ENCODE measurements at regions not wholly inside any gene's neighbourhood (a gene's known extent, or its start where the extent isn't known, plus 50 kb on each side); places are given as distances from the start of the nearest gene placed in this dataset.

DNA sequence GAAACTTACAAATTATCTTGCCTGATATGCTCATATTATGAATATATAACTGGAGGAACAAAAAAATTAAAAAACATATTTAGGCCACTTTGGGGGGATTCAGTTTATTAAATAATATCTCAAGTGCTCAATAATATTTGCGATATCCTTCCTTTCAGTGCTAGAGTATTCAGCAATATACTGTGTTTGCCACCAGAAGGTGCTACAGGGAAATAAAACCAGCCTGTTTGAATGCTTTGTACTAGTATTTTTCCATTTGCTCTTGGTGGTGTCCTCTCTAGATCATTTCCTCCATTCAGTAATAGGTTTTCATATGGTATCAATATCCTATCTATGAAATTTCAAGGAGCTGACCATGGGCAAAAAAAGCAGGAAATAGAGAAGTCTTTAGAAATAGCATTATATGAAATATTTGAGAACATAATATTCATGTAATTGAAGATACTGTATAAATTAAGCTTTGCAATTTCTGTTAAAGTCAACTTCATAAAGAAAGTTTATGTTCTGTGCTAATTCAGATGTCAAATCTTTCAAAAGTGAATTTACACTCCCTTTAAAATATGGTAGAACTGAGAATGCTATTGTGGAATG is 106.2 kb upstream of the NAV3 start:
- POLR2A ChIA-PET = no interaction called here
- CTCF ChIA-PET (ENCODE audit: low intra/inter-chr PET ratio) = no interaction called here
- no peak for DNase-seq (ENCODE audit: extremely low read depth in 1 of 4, low spot score in 3 of 4)
- Histone ChIP-seq H3K4me2 (ENCODE audit: insufficient read depth, low read length) (no peak overlapping the region), H3K9ac (ENCODE audit: insufficient read depth in 1 of 2, low read depth in 2 of 2, low read length in 2 of 2) (no peak overlapping the region), H3K36me3 (ENCODE audit: control insufficient read depth, insufficient read depth, low read length) (no peaks in the 10 kb centered on the region), H2AFZ (ENCODE audit: low read depth, low read length) (no peak overlapping the region), H3K9me3 (replicated peaks; ENCODE audit: control insufficient read depth, insufficient read depth, low read depth, low read length) (peaks cover 3% of the 10 kb centered on the region; the same call in 1 of the 2 replicates), H3K4me3 (no peak overlapping the region), H3K79me2 (ENCODE audit: control insufficient read depth, insufficient read depth, low read length) (no peaks in the 10 kb centered on the region), H3K4me1 (replicated peaks in 1 of 2; ENCODE audit: control insufficient read depth in 2 of 2, insufficient read depth in 2 of 2, low read length in 2 of 2) (no peaks in the 10 kb centered on the region), H4K20me1 (replicated peaks; ENCODE audit: control insufficient read depth, insufficient read depth, low read length) (no peaks in the 10 kb centered on the region), H3K27me3 (ENCODE audit: control insufficient read depth in 2 of 2, insufficient read depth in 2 of 2, low read length in 2 of 2) (no peaks in the 10 kb centered on the region), H3K9me1 (ENCODE audit: control insufficient read depth, insufficient read depth, low read length) (no peaks in the 10 kb centered on the region), H3K27ac (ENCODE audit: extremely low read depth, low read depth, low read length) (no peak overlapping the region)
- in situ Hi-C loops (cut with MboI) (no loop called here), intact Hi-C loops (cut with micrococcal nuclease) (no loop called here)
- ATAC-seq = no peak
- no peak for FAIRE-seq
- TF ChIP-seq, protein P1, sequence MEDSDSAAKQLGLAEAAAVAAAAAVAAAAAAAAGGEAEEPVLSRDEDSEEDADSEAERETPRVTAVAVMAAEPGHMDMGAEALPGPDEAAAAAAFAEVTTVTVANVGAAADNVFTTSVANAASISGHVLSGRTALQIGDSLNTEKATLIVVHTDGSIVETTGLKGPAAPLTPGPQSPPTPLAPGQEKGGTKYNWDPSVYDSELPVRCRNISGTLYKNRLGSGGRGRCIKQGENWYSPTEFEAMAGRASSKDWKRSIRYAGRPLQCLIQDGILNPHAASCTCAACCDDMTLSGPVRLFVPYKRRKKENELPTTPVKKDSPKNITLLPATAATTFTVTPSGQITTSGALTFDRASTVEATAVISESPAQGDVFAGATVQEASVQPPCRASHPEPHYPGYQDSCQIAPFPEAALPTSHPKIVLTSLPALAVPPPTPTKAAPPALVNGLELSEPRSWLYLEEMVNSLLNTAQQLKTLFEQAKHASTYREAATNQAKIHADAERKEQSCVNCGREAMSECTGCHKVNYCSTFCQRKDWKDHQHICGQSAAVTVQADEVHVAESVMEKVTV (CRISPR knock-in tag; IDR thresholded peaks at IDR 0.05) = no peak
- TF ChIP-seq HNRNPK (IDR thresholded peaks at IDR 0.05; ENCODE audit: low read depth, low read length, poor library complexity, severe bottlenecking) (no peak), HCFC1 (IDR thresholded peaks at IDR 0.05; ENCODE audit: low read depth, low read length) (no peak), ZNF79 (CRISPR knock-in tag; IDR thresholded peaks at IDR 0.05; ENCODE audit: low read depth) (no peak), POLR2AphosphoS2 (IDR thresholded peaks at IDR 0.05; ENCODE audit: low read length) (no peak), DACH1 (IDR thresholded peaks at IDR 0.05; ENCODE audit: partially characterized antibody) (no peak), NCOA1 (IDR thresholded peaks at IDR 0.05; ENCODE audit: low read depth) (no peak), SNIP1 (IDR thresholded peaks at IDR 0.05; ENCODE audit: low read depth) (no peak), ZNF717 (CRISPR knock-in tag; IDR thresholded peaks at IDR 0.05) (no peak), SAP30 (IDR thresholded peaks at IDR 0.05; ENCODE audit: borderline replicate concordance, insufficient read depth, low read depth, low read length, poor library complexity, severe bottlenecking) (no peak)
- TF ChIP-seq, protein P2, sequence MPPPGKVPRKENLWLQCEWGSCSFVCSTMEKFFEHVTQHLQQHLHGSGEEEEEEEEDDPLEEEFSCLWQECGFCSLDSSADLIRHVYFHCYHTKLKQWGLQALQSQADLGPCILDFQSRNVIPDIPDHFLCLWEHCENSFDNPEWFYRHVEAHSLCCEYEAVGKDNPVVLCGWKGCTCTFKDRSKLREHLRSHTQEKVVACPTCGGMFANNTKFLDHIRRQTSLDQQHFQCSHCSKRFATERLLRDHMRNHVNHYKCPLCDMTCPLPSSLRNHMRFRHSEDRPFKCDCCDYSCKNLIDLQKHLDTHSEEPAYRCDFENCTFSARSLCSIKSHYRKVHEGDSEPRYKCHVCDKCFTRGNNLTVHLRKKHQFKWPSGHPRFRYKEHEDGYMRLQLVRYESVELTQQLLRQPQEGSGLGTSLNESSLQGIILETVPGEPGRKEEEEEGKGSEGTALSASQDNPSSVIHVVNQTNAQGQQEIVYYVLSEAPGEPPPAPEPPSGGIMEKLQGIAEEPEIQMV (tag; conservative IDR thresholded peaks at IDR 0.05; ENCODE audit: low read depth) = no peak
- TF ChIP-seq, protein P3, sequence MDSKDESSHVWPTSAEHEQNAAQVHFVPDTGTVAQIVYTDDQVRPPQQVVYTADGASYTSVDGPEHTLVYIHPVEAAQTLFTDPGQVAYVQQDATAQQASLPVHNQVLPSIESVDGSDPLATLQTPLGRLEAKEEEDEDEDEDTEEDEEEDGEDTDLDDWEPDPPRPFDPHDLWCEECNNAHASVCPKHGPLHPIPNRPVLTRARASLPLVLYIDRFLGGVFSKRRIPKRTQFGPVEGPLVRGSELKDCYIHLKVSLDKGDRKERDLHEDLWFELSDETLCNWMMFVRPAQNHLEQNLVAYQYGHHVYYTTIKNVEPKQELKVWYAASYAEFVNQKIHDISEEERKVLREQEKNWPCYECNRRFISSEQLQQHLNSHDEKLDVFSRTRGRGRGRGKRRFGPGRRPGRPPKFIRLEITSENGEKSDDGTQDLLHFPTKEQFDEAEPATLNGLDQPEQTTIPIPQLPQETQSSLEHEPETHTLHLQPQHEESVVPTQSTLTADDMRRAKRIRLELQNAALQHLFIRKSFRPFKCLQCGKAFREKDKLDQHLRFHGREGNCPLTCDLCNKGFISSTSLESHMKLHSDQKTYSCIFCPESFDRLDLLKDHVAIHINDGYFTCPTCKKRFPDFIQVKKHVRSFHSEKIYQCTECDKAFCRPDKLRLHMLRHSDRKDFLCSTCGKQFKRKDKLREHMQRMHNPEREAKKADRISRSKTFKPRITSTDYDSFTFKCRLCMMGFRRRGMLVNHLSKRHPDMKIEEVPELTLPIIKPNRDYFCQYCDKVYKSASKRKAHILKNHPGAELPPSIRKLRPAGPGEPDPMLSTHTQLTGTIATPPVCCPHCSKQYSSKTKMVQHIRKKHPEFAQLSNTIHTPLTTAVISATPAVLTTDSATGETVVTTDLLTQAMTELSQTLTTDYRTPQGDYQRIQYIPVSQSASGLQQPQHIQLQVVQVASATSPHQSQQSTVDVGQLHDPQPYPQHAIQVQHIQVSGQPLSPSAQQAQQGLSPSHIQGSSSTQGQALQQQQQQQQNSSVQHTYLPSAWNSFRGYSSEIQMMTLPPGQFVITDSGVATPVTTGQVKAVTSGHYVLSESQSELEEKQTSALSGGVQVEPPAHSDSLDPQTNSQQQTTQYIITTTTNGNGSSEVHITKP (IDR thresholded peaks at IDR 0.05; ENCODE audit: partially characterized antibody) = no peak
- TF ChIP-seq, protein P4, sequence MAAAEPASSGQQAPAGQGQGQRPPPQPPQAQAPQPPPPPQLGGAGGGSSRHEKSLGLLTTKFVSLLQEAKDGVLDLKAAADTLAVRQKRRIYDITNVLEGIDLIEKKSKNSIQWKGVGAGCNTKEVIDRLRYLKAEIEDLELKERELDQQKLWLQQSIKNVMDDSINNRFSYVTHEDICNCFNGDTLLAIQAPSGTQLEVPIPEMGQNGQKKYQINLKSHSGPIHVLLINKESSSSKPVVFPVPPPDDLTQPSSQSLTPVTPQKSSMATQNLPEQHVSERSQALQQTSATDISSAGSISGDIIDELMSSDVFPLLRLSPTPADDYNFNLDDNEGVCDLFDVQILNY (CRISPR knock-in tag; IDR thresholded peaks at IDR 0.05) = no peak
- BruUV-seq (replicated peaks) = no TSS peak
- 0% methylated on average over 1 of the region's 1 CpG for WGBS (ENCODE audit: insufficient coverage, low coverage, missing lambda C conversion rate)
